HCEC 1CT (cell line): ENCODE measurements at regions not wholly inside any gene's neighbourhood (a gene's known extent, or its start where the extent isn't known, plus 50 kb on each side); places are given as distances from the start of the nearest gene placed in this dataset.

Source experiments
- DNase-seq: peaks from one replicate; pipeline ENCODE4 v3.0.0-alpha.2; 2017

DNA sequence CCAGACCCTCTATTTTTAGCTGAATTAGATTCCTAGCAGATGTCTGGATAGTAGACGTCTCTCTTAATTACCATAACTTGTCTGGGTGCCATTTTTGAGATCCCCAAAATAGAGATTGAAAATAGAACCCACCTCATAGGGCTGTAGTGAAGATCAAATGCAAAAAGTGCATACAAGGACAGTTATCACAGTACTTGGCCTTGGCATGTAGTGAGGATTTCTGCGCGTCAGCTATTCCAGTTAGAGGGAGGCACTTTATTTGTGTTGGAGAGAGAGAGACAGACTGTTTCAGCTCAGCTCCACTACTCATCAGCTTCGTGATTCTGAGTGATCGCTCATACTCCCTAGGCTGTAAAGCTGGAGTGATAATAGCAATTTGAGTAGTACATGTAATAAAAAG lies 59.6 kb upstream of the CDH13 start:
- DNase-seq = no peak

DNA sequence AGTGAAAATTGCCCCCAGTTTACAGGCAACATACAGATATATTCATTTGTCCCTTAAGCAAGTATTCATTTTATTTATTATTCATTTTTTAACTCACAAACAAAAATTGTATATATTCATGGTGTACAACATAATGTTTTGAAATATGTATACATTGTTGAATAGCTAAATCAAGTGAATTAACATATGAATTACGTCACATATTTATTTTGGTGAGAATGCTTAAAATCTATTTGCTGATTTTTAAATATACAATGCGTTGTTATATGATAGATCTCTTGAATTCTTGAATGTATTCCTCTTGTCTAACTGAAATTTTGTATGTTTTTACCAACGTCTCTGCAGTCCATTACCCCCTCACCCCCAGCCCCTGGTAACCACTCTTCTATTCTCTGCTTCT lies 63.4 kb upstream of the CDH13 start:
- DNase-seq = no peak

DNA sequence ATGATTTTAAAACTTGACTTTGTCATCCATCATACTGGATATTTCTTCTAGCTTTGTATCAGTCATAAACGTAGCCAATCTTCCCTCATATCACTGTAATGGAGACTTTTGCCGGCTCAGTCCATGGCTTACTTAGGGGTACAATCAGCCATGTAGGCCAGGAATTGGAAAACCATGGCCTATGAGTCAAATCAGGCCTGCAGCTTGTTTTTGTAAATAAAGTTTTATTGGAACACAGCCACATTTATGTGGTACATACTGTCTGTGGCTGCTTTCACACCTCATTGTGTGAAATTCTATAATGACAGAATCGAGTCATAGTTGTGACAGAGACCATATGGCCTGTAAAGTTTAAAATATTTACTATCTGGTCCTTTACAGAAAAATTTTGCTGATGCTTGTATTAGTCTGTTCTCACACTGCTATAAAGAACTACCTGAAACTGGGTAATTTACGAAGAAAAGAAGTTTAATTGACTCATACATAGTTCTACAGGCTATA lies 64.5 kb upstream of the CDH13 start:
- no peak for DNase-seq

DNA sequence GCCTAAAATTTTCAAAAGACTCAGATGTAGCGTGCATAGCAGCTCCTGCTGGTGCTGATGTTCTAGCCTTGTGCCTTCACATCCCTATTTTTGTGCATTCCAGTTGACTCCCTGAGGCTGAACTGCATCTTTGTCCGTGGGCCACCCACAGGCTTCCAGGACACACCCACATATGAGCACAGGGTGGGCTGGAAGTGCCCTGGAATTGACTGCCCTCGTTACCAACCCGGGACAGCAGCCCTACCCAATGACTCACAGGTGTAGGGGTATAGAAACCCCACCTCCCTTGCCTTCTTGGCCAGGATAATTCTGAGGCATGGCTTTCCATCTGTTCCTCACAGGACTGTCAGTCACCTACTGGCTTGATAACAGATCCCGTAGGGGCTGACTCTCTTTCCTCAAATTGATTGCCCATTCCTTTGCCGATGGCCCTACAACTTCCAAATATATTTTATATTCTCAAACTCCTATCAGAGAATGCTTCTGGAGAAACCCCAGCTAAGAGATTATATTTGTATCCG lies 65.9 kb upstream of the CDH13 start:
- DNase-seq = no peak

DNA sequence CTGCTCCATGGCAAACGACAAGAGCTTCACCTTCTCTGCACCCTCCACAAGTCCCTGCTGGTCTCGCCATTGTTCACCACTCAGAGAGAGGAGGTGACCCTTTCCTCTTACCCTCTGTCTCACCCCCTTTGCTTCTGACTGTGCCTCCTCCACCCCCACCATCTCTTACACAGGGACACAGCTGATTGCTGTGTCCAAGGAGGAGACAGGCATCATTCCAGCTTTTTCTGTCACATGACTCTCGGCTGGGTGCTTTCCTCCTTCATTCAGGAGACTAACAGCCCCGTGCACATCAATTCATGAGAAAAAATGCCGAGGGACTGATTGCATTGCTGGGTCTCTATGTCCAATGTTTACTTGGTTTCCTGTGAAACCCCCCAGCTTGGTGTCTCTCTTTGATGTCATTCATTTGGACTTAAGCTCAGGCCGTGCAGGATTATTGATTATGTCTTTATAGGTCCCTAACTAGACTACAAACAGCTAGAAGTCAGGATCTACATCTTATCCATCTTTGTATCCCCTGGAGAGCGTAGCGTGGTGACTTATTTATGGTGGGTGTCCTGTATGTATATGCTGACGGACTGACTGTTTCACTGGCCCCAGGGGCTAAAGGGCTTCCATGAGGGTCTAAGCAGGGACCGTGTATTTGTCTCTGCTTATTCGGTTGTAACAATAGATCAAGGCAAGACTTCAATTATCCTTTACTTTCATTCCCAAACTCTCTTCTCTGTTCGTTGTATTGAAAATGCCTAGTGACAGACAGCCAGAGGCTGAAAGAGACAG lies 82.2 kb upstream of the CDH13 start:
- DNase-seq = no peak

DNA sequence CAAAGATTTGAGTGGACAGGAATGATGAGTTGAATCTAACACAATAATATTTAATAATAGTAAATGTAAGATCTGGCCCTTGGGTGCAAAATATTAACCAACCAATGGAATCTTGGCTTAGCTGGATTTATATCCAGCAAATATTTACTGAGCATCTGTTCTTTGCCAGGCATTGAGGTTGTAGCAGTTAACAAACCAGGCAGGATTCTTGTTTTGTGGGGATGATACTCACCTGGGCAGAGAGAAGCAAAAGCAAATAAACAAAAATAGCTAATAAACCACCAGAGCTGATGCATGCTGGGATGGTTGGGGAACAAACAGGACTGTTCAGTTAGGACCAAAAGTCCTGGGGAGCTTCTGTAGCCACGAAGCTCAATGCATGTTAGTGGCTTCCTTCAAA lies 84.1 kb upstream of the CDH13 start:
- DNase-seq = no peak

DNA sequence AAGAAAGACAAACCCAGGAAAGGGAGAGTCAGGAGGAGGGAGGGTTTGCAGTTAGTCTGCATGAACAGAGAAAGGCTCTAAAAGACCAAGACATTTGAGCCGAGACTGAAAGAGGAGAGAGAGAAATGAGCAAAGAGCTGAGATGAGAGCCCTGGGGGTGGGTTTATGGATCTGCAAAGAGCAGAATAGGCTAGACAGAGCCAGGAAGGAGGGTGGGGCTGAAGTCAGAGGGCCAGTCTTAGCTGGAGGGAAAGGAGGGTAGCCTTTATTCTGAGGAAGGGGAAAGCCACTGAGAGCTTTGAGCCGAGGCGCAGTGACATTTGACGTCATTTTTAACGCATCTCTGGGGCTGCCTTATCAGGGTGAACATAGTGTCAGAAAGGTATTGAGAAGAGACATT lies 85.7 kb upstream of the CDH13 start:
- no peak for DNase-seq

DNA sequence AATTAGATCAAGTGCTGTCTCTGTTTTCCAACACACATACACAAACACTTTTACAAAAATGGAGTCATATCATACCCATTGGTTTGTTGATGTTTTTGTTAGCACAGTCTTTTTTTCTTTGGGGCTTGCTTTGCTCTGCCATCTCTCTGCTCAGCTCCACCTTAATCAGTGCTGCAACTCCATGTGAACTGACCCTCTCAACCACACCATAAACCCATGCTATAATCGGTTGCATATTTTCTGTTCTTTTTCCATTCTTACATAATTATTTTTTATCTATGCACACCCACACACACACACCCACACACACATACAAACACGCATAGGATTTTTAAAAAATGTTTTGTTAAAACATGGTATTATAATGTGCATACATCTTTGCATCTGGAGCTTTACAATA lies 91.0 kb upstream of the CDH13 start:
- DNase-seq = no peak

DNA sequence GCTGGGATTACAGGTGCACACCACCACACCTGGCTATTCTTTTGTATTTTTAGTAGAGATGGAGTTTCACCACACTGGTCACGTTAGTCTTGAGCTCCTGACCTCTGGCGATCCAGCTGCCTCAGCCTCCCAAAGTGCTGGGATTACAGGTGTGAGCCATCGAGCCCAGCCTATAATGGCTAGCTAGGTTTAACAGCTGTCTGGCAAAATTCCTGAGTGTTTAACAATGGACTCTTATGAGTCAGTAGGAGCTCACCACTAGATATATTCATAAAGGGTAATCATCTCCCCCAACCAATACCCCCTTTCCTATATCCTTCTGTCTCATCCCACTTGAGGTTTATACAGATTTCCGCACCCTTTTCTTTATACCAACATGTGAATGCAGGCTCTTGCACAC lies 91.5 kb upstream of the CDH13 start:
- DNase-seq = no peak

DNA sequence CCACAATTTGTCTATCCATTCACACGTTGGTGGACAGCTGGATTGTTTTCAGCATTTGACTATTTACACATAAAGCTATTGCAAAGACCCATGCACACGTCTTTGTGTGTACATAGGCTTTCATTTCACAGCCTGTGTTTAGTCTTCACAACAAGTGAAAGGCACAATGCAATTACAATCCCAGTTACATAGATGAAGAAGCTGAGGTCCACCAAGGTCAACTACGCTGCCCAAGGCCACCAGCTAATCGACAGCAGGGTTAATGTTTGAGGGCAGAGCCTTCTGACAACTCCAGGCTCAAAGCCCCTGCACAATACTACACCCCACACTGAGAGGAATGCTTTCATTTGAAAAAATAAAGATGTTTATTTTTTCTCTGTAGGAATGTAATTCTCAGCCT lies 93.6 kb upstream of the CDH13 start:
- no peak for DNase-seq

DNA sequence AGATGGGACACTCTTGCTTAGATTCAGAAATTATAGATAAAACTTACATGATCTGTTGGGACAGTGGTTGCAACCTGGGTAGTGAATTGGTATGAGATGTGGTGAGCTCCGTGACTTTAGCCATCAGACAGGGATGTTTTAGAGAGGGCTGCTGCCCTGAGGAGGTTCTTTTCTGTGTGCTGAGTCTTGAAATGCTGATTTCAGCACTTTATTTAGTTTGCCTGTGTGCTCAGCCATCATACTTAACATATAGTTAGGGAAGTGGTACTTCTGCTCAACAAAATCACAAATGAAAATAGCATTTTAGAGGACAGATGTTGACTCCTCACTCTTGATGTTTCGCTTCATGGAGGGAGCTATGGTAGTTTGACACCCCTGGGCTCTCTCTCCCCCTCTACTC lies 95.9 kb upstream of the CDH13 start:
- DNase-seq = no peak

DNA sequence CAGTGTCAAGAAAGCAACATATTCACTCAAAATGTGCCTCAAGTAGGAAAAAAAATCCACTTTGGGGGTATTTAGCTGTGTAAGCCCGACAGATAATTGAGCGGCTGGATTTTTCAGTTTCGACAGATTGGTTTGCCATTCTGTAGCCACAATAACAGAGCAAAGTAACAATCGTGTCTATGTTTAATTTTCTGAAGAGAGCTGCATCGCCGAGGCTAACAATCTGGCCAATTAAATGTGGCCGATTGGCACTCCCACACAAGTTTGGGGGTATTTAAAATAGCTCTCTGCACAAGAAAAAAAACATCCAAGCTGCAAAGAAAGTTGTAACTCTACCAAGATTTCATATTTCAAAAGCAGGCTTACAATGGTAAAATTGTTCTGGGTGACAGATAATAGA lies 99.7 kb upstream of the CDH13 start:
- no peak for DNase-seq

DNA sequence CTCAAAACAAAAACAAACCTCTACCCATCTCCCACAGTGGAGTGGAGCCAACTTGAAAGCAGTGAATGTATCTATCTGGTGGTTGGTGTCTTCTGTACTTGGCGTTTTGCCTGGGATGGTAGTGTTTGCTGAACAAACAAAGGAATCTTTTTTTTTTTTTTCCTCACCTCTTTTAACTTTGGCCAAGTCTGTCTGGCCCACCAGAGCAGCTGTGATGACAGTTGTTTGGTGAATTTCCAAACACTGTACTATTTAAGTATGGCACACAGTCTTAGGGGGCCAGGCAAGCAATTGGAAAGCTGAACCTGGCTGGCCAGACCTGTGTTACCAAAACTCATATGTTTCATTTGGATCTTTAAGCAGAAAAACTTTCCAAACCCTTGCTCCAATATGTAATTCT lies 101.8 kb upstream of the CDH13 start:
- DNase-seq = no peak

DNA sequence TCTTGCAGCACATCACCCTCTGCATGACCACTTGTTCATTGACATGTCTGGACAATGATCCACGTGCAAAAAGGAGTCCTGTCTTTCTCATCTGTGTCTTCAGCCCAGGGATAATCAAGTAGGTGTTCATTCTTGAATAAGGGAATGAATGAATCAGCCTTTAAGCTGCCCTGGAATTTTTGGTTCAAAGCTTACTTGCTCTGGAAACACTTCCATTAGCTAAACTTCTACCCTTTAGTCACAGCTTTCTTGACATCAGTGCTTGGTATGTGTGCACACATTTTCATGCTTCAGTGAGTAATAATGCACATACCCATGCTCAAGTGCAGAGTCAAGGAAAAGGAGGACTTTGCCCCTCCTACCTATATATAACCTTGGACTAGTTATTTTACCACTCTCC lies 103.0 kb upstream of the CDH13 start:
- no peak for DNase-seq

DNA sequence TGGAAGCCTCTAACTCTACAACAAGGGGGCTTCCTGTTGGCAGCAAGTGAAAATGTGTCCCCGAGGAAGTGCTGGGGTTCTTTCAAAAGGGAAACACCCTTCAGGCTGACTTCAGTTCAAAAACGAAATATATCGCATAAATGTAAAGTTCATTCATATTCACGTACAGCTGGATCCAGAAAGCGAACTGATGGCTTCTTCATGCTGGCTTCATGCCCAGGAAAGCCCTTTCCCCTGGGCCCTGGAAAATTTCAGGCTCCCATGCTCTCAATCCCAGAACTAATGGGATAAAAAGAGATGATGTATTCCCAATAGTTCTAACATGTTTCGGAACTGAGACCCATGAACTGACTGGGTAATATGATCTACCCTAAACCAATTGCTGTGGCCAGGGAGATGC lies 104.7 kb upstream of the CDH13 start:
- DNase-seq = no peak

DNA sequence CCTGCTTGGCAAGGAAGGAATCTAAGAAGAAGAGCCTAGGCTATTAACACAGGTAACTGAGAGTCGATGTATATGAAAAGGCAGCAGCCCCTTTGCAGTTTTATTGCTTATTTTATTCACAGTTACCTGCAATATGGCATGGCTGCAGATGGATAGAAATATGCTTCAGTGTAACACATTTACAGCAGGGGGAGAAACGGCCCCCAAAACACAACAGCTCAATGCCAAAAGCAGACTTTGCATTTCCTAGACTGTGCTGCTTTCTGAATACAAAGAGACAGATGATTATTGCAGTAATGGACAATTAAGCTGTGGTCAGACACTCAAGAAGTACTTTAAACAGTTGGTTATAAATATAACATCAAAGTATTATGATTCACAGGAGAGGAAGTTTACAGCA lies 108.0 kb upstream of the CDH13 start:
- peak; percentile 5 for DNase-seq

DNA sequence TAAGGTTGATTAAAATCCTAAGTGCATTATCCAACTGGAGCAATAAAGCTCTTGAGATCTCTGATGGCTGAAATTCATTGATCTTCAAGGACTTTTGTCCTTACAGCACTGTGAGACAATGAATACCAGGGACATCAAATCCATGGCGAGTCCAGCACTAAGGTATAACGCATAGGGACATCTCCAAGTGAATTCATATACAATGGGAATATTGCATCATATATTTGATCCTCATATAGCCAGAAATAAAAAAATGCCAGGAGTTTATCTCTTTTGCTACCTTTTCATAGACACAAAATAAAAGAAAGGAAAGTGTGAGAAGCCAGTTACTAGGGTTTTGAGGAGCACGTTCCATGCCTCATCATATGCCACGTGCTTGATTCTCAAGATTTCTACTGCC lies 112.5 kb upstream of the CDH13 start:
- DNase-seq = no peak

DNA sequence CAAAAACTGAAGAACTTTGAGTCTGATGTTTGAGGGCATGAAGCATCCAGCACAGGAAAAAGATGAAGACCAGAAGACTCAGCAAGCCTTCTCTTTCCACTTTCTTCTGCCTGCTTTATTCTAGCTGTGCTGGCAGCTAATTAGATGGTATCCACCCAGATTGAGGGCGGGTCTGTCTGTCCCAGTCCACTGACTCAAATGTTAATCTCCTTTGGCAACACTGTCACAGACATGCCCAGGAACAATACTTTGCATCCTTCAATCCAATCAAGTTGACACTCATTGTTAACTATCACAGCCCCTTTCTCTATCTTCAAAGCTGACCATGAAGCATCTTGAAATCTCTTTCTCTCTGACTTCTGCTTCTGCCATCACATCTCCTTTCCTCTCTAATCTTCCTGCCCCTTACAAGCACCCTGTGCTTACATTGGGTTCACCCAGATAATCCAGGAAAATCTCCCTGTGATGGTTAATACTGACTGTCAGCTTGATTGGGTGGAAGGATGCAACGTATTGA lies 115.9 kb upstream of the CDH13 start:
- DNase-seq = no peak

DNA sequence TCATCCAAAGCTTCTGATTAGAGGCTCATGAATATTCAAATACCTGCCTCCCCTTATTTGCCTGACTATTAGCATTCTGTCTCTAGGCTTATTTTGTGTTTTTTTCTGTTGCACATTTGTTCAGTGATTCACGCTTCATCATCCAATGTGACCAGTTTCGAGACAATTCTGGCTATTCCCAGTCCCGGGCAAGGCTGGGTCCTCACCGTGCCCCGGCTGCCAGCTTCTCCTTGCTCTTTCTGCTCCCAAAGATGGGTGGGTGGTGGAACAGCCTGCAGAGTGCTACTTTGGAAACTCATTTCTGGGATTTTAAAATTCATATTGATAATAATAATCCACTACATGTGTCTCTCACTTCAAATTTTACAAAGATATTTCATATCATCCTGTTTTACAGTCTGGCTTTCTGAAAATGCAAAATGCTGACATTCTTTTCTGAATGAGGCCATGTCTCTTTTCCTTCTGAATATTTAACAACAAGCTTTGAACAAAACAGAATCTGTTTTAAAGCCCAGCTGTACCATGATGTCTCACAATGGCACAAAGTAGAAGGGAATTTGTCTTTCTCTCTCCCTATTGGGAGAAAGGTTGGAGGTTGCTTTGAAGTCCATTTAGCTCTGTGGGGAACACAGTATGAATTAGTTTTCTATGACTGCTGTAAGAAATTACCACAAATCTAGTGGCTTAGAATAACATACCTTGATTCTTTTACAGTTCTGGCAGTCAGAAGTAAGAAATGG lies 116.9 kb upstream of the CDH13 start:
- peak; percentile 18 for DNase-seq

DNA sequence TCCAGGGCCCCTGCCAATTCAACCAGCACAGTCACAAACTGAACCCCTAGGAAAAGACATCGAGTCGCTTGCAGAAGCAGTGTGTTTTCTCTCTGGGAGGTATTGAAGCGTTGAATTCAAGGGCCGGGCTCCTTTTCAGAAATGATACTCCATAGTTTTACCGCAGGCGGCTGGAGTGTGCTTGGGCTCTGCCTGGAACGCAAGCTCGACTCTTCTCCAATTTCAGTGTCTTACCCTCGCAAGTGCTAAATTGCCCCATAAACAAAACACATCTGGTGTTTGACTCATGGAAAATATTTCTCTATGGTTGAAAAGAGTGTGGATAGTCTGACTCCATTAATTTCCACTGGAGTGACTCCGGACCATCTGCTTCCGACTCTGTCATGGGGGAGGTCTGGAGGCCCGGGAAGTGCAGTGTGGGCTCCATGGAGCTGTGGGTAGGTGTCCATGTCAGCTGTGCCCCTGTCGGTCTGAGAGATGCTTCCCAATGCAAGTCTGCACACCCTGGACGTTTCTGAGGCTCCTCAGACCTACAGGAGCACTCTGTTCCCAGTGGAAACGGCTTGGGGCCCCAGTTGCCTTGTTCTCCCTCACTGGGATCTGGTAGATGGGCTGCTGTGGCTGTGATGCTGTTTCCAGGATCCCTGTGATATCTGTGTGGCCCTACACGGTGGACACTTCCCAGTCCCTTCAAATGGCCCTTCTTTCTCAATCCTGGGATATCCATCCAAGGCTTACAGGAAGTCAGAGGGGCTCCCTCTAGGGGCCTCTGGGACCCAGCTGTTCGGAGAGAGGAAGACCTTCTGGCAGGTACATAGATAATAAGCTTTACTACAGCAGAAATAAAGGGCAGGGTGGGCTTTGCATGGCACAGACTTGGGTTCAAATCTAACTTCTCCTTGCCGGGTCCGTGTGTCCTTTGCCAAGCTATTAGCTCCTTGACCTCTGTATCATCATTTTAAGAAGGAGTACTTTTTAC lies 119.8 kb upstream of the CDH13 start:
- peak; percentile 53 for DNase-seq

DNA sequence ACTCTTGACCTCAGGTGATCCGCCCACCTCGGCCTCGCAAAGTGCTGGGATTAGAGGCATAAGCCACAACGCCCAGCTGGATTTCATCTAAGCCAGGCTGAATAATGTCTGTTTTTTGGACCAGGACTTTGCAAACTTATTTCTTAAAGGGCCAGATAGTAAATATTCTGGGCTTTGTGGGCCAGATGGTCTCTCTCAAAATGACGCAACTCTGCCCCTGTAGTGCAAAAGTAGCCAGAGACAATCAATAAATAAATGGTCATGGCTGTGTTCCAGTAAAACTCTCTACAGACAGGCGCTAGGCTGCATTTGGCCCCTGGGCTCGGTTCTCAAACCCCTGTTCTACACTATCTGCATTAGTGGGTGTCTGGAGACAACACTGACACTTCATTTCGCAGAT lies 121.9 kb upstream of the CDH13 start:
- DNase-seq = no peak

DNA sequence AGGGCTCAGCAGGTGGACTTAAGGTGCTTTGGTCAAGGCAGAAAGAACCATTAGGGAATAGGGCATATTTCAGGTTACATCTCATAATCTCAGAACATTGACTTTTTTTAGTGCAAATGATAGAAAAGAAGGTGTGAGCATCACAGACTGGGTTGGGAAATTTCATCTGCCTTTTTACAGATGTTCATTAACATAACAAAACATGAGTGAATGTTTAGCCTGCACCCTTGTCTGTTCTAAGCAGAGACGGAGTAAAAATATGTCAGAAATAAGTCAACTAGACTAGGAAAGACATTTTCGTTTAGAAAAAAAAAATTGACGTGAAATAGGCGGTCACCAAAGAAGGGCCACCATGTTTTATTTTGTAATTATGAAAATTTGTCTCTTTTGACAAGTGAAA lies 127.5 kb upstream of the CDH13 start:
- no peak for DNase-seq

DNA sequence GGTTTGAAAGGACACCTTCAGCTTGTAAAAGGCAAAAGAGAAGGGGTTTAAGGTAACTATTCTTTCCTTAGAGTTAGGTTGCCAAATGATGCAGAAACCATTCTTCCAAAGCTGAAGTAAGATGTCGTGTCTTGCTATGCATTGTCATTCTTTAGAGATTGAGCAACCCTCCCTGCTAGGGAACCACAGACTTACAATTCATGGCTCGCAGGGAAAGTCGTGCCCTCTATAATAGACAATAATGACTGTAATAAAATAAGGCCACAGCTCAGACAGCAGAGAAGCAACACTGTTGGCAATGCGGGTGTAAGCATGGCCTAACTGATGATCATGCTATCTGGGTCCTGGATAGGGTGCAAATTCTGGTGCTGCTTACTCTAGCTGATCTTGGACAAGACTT lies 129.6 kb upstream of the CDH13 start:
- DNase-seq = no peak
